ENCODE measurements at regions not wholly inside any gene's neighbourhood (a gene's known extent, or its start where the extent isn't known, plus 50 kb on each side); places are given as distances from the start of the nearest gene placed in this dataset.
"Not testable (repeated sequence)": the region's sequence is repeated elsewhere in the genome, so short reads cannot be mapped to it uniquely, and the experiment has no call there.

DNA sequence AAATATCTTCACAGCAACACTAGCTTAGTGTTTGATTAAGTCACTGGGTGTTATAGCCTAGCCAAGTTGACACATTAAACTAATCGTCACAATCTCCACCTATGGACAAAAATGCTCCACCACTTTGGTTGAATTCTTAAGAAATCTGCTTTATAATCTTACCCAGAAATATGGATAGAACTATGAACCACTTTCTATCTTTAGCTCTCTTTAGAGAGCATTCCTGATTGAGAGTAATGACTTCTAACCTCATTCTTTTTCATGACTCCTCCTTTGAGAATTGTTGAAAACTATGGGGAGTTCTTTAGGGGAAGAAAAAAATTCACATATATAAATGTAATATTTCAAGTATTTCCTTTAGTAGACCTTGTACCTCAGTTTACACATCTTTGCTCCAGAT is 1282.2 kb upstream of the ZEB2 start:
- no peak for DNase-seq

DNA sequence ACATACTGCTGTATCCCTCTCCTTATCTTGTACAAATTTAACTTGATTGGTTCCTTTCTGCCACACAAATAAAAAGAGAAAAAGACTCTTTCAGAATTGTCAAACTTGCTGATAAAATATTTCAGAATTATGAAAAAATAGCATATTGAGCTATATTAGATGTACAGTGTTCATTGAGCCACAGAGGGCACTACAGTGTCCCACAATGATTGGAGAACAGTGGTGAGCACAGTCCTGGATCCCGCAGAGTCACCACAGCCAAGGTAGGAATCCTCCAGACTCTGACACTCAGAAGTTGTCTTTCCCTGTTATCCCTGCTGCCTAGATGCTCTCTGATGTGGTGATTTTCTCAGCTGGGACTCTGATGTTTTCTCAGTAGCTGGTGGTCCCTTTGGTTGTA is 1281.3 kb upstream of the ZEB2 start:
- no peak for DNase-seq

DNA sequence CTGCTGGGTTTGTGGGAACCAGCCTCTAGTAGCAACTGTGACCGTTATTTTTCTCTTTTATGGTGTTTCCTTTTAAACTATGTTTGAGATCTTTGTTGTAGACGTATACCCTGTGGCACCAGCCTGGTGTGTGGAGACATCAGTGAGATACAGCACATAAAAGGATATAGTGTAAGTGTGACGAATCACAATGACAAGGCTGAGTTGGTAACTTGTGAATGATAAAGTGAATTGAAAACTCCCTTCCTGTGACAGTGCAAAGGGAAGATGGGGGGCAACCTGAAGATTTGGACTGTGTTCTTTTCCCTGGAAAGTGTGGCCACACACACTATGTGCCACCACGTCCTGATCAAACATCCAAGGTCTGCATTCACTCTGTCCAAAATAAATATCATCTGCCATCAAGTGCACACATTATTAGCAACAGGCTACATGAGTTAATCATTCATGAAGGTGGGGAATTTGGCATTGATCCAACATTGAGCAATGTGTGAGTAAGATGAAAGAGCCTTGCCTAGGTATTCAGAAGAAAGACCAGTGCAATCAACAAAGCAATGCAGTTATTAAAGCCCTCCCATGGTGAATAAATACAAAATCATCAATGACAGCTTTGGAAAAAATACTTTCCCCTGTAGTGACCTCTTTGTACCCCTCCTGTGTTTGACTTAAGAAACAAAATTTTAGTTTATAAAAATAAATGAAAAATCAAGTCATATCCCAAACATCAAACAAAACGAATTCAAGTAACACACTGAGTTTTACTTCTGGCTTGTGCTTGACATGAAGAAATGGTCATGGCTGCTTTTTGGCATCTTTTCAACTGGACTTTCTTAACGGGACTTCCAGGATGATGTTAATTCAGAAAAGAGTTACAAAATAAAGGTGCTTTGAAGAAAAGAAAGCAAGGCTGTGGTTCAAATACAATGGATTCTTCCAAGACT is 1280.5 kb upstream of the ZEB2 start:
- DNase-seq = peak in 2 of 3 experiments; percentile 68 to 95

DNA sequence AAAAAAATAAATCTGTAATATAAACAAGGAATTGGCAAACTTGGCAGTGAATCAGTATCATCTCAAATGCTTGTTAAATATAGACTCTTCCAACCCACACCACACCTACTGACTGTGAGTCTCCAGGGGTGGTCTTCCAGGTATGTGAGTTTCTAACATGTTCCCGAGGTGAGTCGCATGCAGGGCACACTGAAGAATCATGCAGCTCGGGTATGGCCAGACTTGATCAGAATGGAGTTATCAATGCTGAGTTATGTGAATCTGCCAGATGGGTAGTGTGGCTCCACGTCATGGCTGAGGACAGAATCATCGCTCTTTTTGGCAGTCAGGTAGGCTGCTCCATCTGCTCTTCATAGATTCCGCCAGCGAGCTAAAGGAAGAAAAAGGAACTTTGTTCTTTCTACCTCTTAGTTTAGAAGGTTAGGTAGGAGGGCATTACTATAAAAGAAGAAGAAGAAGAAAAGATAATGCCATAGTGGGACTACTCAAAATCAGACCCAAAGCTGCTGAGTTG is 1279.7 kb upstream of the ZEB2 start:
- DNase-seq = no peak

DNA sequence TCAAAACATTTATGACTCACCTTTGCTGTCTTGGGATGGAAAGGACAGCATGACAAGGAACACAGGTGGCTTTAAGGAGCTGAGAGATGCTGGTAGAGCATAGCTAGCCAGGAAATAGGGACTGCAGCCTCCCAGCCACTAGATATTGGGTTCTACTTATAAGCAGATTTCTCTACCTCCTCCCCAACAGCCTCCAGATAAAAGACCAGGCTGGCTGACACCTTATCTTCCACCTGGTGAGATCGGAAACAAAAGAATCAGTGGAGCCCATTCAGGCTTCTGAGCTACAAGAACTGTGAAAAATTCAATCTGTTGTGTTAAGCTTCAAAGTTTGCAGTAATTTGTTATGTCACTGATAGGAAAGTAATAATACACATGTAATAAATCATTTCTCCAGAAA is 1278.5 kb upstream of the ZEB2 start:
- no peak for DNase-seq

DNA sequence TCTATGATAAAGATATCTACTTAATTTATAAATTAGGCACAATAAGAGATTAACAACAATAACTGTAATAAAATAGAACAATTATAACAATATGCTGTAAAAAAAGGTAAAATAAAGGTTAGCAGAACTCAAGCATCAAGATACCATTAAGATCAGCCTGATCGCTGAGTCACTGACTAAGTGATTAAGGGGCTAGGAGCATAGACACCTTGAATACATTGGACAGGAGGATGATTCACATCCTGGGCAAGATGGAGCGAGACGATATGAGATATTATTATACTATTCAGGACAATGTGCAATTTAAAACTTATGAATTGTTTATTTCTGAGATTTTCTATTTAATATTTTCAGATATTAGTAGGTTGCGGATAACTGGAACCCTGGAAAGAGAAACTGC is 1277.8 kb upstream of the ZEB2 start:
- no peak for DNase-seq

DNA sequence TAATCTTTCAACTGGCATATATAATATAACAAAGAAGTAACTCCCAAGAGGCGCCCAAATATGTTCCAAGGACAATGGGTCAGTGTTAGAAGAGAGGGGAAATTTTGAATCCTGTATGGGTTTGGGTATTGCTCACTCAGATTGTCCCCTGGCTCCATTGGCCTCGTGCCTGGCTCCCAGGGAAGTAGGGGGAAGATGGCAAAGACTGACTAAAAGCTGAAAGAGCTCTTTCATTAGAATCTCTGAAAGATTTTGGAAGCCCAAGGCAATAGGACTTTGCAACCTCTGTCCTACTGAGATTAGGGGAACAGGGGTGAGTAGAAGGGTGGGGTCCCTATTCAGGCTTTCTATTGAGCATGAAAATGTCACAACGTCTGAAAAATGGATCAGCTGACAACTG is 1272.8 kb upstream of the ZEB2 start:
- DNase-seq = no peak

DNA sequence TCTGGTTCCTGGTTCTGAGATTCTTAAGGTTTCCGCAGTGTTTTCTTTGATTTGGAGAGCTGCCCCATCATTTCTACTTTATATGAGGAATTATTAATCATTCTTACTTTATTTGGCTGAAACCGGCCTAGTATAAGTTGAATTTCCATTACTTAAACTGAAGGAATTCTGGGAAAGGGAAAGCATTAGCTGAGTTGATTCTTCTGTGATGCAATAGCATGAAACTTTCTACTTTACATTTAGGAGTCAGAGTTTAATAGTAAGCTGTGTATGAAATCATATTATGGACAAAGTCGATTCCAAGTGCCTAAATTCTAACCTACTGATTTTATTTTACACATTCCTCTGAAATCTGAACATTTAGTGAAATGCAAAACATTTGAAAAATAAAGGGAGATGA is 1269.7 kb upstream of the ZEB2 start:
- DNase-seq = no peak

DNA sequence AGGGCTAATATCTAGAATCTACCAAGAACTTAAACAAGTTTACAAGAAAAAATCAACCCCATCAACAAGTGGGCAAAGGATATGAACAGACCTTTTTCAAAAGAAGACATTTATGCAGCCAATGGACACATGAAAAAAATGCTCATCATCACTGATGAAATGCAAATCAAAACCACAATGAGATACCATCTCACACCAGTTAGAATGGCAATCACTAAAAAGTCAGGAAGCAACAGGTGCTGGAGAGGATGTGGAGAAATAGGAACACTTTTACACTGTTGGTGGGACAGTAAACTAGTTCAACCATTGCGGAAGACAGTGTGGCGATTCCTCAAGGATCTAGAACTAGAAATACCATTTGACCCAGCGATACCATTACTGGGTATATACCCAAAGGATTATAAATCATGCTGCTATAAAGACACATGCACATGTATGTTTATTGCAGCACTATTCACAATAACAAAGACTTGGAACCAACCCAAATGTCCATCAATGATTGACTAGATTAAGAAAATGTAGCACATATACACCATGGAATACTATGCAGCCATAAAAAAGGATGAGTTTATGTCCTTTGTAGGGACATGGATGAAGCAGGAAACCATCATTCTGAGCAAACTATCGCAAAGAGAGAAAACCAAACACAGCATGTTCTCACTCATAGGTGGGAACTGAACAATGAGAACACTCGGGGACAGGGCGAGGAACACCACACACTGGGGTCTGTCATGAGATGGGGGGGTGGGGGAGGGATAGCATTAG is 1267.9 kb upstream of the ZEB2 start:
- DNase-seq = not testable (repeated sequence)

DNA sequence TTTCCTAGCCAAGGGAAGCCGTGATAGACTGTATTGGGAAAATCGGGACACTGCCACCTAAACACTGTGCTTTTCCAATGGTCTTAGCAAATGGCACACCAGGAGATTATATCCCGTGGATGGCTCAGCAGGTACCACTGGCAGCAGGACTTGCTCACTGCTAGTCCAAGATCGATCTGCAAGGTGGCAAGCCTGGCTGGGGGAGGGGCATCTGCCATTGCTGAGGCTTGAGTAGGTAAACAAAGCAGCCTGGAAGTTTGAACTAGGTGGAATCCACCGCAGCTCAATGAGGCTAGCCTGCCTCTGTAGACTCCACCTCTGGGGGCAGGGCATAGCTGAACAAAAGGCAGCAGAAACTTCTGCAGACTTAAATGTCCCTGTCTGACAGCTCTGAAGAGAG is 1262.7 kb upstream of the ZEB2 start:
- DNase-seq = not testable (repeated sequence)

DNA sequence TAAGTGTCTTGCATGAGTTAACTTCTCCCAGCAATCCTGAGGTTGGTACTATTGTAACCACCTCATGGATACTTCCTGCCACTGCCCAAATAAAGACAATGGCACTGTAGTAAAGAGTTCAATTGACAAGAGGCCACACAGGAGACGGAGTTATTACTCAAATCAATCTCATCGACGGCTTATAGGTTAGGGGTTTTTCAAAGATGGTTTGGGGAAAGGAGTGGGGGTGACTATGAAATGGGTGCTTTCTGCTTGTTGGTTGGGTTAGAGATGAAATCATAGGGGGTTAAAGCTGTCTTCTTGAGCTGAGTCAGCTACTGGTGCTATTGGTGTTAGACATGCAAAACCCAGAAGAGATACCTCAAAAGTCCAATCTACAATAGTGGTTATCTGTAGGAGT is 1258.0 kb upstream of the ZEB2 start:
- no peak for DNase-seq

DNA sequence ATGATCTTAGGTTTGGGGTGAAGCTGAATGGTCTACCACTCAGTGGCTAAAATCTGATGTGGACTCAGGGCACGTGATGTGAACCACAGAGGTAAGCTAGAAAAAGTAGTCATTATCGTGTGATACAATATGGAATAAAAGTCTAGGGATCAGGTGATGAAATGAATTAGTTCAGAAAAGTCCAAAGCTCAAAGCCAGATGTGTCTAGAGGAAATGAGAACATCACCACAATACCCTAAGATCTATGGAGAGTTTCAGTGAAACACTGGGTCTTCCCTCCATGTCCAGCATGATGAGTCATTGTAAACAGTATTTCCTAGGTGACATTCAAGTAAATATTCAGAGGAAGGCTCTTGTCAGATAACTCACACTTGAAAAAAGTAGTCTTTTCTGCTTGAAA is 1257.4 kb upstream of the ZEB2 start:
- no peak for DNase-seq

DNA sequence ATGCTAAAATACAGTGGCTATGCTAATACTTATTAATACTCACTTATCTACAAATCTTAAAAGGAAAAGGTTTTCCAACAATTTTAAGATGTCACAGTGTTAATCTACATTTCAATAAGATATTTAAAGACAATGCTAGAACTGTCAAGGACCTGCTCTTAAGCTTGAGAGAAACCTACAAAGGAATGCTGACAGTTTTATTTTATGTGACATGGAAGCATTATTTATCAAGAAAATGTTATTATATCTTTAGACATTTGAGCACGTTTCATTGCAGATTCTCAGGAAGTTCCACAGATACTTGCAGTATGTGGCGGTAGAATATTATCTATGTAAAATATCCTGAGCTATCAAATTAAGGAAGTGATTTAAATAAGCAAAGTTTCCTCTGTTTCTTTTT is 1255.7 kb upstream of the ZEB2 start:
- no peak for DNase-seq

DNA sequence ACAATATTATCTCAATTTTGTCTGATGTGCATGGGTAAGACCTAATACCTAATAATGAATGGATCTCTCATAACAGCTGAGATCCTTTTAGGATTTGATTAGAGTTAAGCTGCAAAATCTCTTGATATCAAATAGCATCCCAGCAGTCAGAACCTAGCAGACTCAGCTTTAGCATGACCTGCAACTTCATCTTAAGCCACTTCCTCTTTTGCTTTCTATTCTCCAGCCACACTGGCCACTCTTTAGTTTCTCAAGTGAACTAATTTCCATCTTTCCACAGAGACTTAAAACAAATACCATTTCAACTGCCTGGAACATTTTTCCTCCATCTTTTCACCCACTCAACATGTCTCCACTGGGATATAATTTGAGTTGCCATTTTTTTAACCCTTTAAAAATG is 1251.6 kb upstream of the ZEB2 start:
- no peak for DNase-seq

DNA sequence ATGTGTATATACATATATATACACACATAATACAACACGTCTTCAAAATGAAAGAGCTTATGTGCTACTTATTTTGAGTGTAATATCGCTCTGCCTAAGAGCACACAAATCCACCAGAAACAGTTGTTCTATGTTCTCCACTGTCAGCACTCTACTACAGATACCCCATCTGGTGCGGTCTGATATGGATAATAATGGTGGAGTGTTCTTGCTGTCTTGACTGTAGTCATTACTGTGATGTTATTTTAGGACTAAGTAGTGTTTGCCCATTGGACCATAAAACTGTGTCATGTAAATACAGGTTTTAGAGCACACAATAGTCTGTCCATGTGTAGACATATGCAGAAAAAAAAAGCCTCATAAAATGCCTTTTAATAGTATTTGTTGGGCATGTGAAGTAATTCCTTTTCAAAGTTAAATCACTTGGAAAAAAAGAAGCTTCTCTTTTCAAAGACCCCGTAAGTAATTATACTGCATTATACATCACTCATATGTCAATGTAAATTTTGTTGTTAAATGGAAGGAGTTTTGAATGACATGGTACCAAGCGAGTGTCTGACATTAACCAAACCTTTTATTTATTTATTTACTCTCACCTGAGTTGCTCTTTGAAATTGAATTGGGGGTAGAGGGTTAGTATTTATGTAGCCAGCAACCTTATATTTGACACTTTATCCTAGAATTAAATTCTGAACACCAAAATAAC is 1249.2 kb upstream of the ZEB2 start:
- DNase-seq = peak in 2 of 3 experiments; percentile 3 to 65

DNA sequence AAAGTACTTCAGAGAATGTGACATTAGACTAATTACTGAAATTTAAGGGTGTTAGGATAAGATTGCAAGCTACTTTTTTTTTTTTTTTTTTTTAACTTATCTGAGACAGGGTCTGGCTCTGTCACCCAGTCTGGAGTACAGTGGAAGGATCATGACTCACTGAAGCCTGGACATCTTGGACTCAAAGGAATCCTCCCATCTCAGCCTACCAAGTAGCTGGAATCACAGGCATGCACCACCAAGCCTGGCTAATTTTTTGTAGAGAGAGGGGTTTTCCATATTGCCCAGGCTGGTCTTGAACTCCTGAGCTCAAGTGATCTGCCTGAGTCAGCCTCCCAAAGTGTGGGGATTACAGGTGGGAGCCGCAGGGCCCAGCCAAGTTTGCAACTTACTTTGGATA is 1246.0 kb upstream of the ZEB2 start:
- DNase-seq = no peak

DNA sequence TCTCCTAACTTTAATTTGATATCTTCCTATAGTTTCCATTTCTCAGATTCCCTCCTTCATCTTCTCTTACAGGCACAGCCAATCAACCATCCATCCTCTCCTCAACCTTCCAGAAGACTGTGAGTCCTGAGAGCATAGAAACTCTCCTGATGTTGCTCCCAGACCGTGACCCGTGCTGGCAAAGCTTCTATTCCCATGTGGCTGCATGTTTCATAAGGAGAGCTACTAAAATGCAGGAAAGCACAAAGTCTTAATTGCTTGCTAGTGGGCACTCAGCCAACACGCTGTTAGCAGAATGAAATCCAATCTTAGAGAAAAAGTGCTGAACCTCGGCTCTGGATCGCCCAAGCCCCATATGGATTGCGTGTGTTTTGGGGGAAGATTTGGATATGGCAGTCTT is 1244.7 kb upstream of the ZEB2 start:
- DNase-seq = peak; percentile 10 to 89 (median 62)

DNA sequence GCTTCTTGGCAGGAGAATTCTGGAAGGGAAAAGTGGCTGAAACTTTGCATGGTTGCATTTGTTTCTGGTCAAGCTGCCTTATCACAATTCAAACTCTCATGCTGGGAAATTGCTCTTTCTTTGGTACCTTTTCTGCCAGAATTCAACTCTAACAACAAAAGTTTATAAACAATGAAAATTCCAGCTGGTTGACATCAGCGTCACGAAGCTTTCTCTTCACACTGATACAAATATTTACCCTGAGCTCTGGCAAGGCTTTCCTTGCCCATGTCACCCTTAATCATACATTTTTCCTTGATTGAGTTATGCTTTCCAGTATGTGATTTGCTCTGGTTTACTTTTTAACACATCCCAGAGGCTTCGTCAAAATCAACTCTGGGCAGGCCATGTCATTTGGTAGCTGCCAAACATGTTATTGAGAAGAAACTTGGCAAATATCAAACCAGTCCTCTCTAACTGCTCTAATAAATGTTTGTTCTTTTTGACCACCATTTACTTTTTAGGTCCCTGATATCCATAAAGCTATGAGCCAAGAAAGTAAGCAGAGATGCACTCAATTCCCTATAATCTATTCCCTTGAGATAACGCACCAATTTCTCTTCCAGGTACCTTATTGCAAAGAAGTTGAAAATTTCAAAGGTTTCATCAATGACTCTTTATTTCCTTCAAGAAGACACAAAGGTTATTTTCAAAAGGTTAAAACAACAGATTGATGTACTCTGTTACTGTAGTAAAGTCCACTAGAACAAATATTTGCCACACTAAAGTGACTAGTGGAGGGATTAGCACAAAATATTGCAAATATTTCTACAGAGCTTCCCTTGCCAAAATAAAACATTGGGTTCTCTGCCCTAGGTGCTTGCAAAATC is 1241.1 kb upstream of the ZEB2 start:
- DNase-seq = no peak

DNA sequence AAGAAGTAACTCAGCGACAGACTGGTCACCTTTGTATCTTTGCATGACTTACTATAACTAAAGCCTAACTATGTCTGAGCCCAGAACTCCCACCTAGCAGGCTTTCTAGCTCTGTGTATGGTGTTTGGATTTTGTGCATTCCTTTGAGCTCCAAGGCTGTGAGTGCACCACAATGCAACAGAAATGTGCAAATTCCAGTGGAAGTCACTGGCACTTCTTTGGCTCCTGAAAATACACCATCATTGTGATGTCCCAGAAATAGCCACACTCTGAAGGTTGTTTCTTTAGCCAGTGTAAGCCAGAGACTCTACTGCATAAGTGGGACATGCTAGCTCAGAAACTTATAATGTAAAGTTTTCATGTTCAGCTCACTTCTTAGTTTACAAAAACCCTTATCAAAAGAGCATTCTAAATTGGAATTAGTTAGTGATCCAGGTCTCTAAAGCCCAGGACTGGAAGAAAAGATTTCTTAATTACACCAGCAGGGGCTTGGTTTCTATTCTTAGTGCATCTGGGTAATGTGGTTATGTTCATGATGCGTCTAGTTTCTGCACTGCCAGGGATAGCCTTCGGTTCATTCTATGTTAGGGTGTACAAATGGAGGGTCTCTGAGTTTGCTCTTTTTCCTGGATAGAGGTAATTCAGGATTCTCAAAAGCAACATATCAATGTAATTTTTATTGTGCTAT is 1239.5 kb upstream of the ZEB2 start:
- no peak for DNase-seq

DNA sequence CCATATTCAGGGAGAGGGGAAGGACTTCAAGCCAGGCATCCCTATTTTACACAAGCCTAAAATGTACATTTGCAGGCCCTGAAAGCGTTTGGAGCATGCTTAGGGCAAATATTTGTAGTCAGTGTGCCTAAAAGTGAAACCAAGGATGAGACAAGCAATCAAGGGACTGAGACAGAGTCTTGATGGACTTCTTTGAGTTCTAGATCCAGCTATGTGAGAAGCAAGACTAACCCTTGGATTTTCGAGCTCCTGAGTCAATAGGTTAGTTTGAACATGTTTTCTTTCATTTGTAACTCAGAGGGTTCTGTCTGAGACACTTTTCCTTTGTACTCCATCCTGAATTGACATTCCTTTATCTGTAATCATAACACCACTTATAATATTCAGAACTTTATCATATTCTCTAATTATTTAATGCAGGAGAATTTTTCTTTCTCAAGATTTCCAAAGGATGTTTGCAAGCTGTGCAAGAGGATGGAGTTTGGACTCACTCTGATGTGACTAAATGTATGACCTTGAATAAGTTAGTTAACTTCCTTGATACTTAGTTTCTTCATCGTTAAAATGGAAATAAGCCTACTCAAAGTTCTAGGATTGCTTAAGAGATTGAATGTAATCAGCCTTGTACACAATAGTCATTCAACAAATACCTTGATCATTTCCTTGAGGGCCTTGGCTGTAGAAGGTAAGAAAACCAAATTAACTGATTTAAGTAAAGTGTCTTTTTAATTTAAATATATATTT is 1237.8 kb upstream of the ZEB2 start:
- no peak for DNase-seq
